K562 (cell line): ENCODE measurements at regions not wholly inside any gene's neighbourhood (a gene's known extent, or its start where the extent isn't known, plus 50 kb on each side); places are given as distances from the start of the nearest gene placed in this dataset.

ENCODE experiments used
- ATAC-seq: fragments of 200-7000 bp; cut with Tn5 transposase; 3 replicates; pipeline ENCODE4 v1.9.1; 2020; ENCODE audit warnings: moderate library complexity
- BruUV-seq: library from RNA; stranded (reverse); fragments of 400-500 nt; replicated peaks from 2 replicates; lab custom pipeline; 2021; lab: Mats Ljungman, UMichigan
- CTCF ChIA-PET: fragments of 300-600 bp; formaldehyde crosslinking; extraction: SDS; loops from one replicate; lab custom pipeline; 2021; ENCODE audit warnings: low intra/inter-chr PET ratio; lab: Yijun Ruan, JAX
- POLR2A ChIA-PET: fragments of 300-600, 350-650 bp; sonication (Branson Sonifier 250); formaldehyde crosslinking; extraction: SDS; loops from one replicate; lab custom pipeline; 2021; ENCODE audit warnings: antibody characterized with exemption, inconsistent platforms; lab: Yijun Ruan, JAX
- DNase-seq, 4 experiments: peaks; one replicate each; pipeline versions ENCODE4 v3.0.0 to v3.0.0-alpha.2; 2011 to 2018; ENCODE audit warnings: low spot score in 3 of 4, mixed read lengths in 3 of 4; ENCODE audit errors: extremely low read depth in 1 of 4
- FAIRE-seq: peaks from 2 replicates; lab custom pipeline; 2011; peaks lifted over from hg19 to GRCh38; lab: Jason Lieb, UNC
- H2AFZ ChIP-seq: 2 replicates; pipeline ENCODE4 v1.6.0; 2011; ENCODE audit warnings: low read depth, low read length, control low read depth, inconsistent platforms
- H3K27ac ChIP-seq: fragments of 200-600 bp; 3 replicates; pipeline ENCODE4 v1.8.0; 2011; ENCODE audit warnings: low read depth, mild to moderate bottlenecking, control low read depth, inconsistent platforms, low read length, moderate library complexity, mixed read lengths; ENCODE audit errors: extremely low read depth
- H3K27me3 ChIP-seq, 2 experiments: fragments of 300-600 bp in 1 of 2; 2 replicates in 1 of 2; 3 replicates in 1 of 2; pipeline versions ENCODE4 v1.6.0 to v1.8.0; 2011; ENCODE audit warnings: inconsistent platforms in 2 of 2, low read length in 2 of 2, mild to moderate bottlenecking in 1 of 2, mixed read lengths in 1 of 2, moderate library complexity in 1 of 2; ENCODE audit not compliant: control insufficient read depth in 2 of 2, insufficient read depth in 2 of 2
- H3K36me3 ChIP-seq: fragments of 300-600 bp; 3 replicates; pipeline ENCODE4 v1.8.0; 2011; ENCODE audit warnings: mild to moderate bottlenecking, low read length, inconsistent platforms; ENCODE audit not compliant: control insufficient read depth, insufficient read depth
- H3K4me1 ChIP-seq, 2 experiments: fragments of 200-600 bp in 1 of 2; replicated peaks in 1 of 2; 2 replicates in 1 of 2; 3 replicates in 1 of 2; pipeline versions ENCODE4 v1.5.1 to v1.8.0; 2011; ENCODE audit warnings: inconsistent platforms in 2 of 2, low read length in 2 of 2, mild to moderate bottlenecking in 1 of 2, mixed read lengths in 1 of 2, moderate library complexity in 1 of 2; ENCODE audit not compliant: control insufficient read depth in 2 of 2, insufficient read depth in 2 of 2
- H3K4me2 ChIP-seq: 2 replicates; pipeline ENCODE4 v1.6.1; 2011; ENCODE audit warnings: low read length, control low read depth, inconsistent platforms, mixed read lengths; ENCODE audit not compliant: insufficient read depth
- H3K4me3 ChIP-seq: fragments of 200-600 bp; sonication (generic), shearing (Covaris generic); 2 replicates; pipeline ENCODE4 v1.5.1; 2016; ENCODE audit warnings: control low read depth, inconsistent platforms
- H3K79me2 ChIP-seq: fragments of 200-600 bp; 3 replicates; pipeline ENCODE4 v1.8.0; 2011; ENCODE audit warnings: low read length, inconsistent platforms; ENCODE audit not compliant: control insufficient read depth, insufficient read depth
- H3K9ac ChIP-seq, 2 experiments: 2 replicates each; pipeline versions ENCODE4 v1.6.0 to v1.6.1; 2011; ENCODE audit warnings: low read depth in 2 of 2, low read length in 2 of 2, control low read depth in 1 of 2, inconsistent platforms in 1 of 2, mild to moderate bottlenecking in 1 of 2, mixed read lengths in 1 of 2; ENCODE audit not compliant: insufficient read depth in 1 of 2
- H3K9me1 ChIP-seq: one replicate; pipeline ENCODE4 v1.6.0; 2011; ENCODE audit warnings: inconsistent platforms, mild to moderate bottlenecking, low read length, moderate library complexity; ENCODE audit not compliant: control insufficient read depth, insufficient read depth
- H3K9me3 ChIP-seq: replicated peaks from 2 replicates; pipeline ENCODE4 v1.5.1; 2011; ENCODE audit warnings: low read depth, low read length, inconsistent platforms; ENCODE audit not compliant: control insufficient read depth, insufficient read depth
- H4K20me1 ChIP-seq: replicated peaks from 2 replicates; pipeline ENCODE4 v1.6.1; 2011; ENCODE audit warnings: low read length, inconsistent platforms, mixed read lengths; ENCODE audit not compliant: control insufficient read depth, insufficient read depth
- CBX8 ChIP-seq: fragments of 200-600 bp; sonication (generic); IDR thresholded peaks from 2 replicates; pipeline ENCODE4 v1.6.1; 2012; ENCODE audit warnings: borderline replicate concordance, mixed run types, low read depth, mild to moderate bottlenecking, moderate library complexity, mixed read lengths, low read length, control low read depth, inconsistent platforms; ENCODE audit not compliant: poor library complexity, severe bottlenecking; ENCODE audit errors: extremely low read depth
- CTBP1 ChIP-seq: fragments of 450-650 bp; IDR thresholded peaks from 2 replicates; pipeline ENCODE4 v1.6.1; 2016; ENCODE audit warnings: borderline replicate concordance
- EP300 ChIP-seq: IDR thresholded peaks from 2 replicates; pipeline ENCODE4 v1.6.1; 2012; ENCODE audit warnings: low read length, improper control_type of control experiment
- EP400 ChIP-seq: fragments of 450-650 bp; IDR thresholded peaks from 2 replicates; pipeline ENCODE4 v1.6.1; 2017; ENCODE audit warnings: antibody characterized with exemption, mild to moderate bottlenecking, moderate library complexity
- GTF2B ChIP-seq: IDR thresholded peaks from 2 replicates; pipeline ENCODE4 v1.6.1; 2011; ENCODE audit not compliant: insufficient read length; ENCODE audit errors: extremely low read depth
- HMGXB4 ChIP-seq: sonication (generic); formaldehyde crosslinking; IDR thresholded peaks from 2 replicates; pipeline ENCODE4 v1.8.1; 2023; ENCODE audit warnings: mild to moderate bottlenecking, missing genetic modification reagents
- HNRNPK ChIP-seq: fragments of 200-400 bp; formaldehyde crosslinking; IDR thresholded peaks from one replicate; pipeline ENCODE4 v1.6.1; 2018; ENCODE audit warnings: mild to moderate bottlenecking, low read depth, low read length; ENCODE audit not compliant: poor library complexity, severe bottlenecking
- HOMEZ ChIP-seq: fragments of 250-450 bp; sonication (Bioruptor Pico); IDR thresholded peaks from 2 replicates; pipeline ENCODE4 v1.4.0; 2020; ENCODE audit warnings: mild to moderate bottlenecking, moderate library complexity
- MED1 ChIP-seq: sonication (generic); formaldehyde crosslinking; IDR thresholded peaks from 2 replicates; pipeline ENCODE4 v1.8.1; 2023; ENCODE audit warnings: missing genetic modification reagents, borderline replicate concordance
- PTTG1 ChIP-seq: fragments of 450-650 bp; IDR thresholded peaks from 2 replicates; pipeline ENCODE4 v1.6.1; 2016; ENCODE audit warnings: low read depth, mild to moderate bottlenecking, missing genetic modification characterization, missing compliant biosample characterization
- RAD21 ChIP-seq, 2 experiments: fragments of 250-450 bp in 1 of 2; fragments of 450-650 bp in 1 of 2; sonication (Bioruptor Pico) in 1 of 2; formaldehyde crosslinking in 1 of 2; IDR thresholded peaks in 1 of 2; conservative IDR thresholded peaks in 1 of 2; 2 replicates each; pipeline versions ENCODE4 v1.4.0 to v1.8.0; 2020 to 2022; ENCODE audit warnings: mild to moderate bottlenecking in 2 of 2, moderate library complexity in 1 of 2
- RFX1 ChIP-seq: fragments of 450-650 bp; IDR thresholded peaks from 2 replicates; pipeline ENCODE4 v1.6.1; 2016; ENCODE audit warnings: mild to moderate bottlenecking, moderate library complexity
- TAF15 ChIP-seq: fragments of 200-400 bp; formaldehyde crosslinking; IDR thresholded peaks from 2 replicates; pipeline ENCODE4 v1.6.1; 2017; ENCODE audit warnings: mild to moderate bottlenecking, low read depth, low read length, moderate library complexity
- TCF7 ChIP-seq: sonication (generic); IDR thresholded peaks from 2 replicates; pipeline ENCODE4 v1.6.1; 2016; ENCODE audit warnings: antibody characterized with exemption, borderline replicate concordance
- ZNF398 ChIP-seq: fragments of 250-450 bp; sonication (Bioruptor Pico); IDR thresholded peaks from 2 replicates; pipeline ENCODE4 v1.8.0; 2021; ENCODE audit warnings: moderate library complexity, mild to moderate bottlenecking, inconsistent platforms
- ZNF436 ChIP-seq: fragments of 250-450, 450-650 bp; sonication (Bioruptor Pico); formaldehyde crosslinking; IDR thresholded peaks from 2 replicates; pipeline ENCODE4 v1.7.0; 2020; ENCODE audit warnings: mild to moderate bottlenecking
- ZNF551 ChIP-seq: fragments of 250-450 bp; sonication (Bioruptor Pico); IDR thresholded peaks from 2 replicates; pipeline ENCODE4 v1.5.0; 2021; ENCODE audit warnings: mild to moderate bottlenecking, moderate library complexity
- ZNF778 ChIP-seq: fragments of 450-650 bp; formaldehyde crosslinking; IDR thresholded peaks from 2 replicates; pipeline ENCODE4 v1.4.0; 2020; ENCODE audit warnings: mild to moderate bottlenecking, moderate library complexity
- WGBS: fragments of 100-300 bp; shearing (Covaris generic); methylation state at CpG from one replicate; pipeline ENCODE4 v1.1.6; 2016; ENCODE audit warnings: low coverage, mixed read lengths; ENCODE audit not compliant: insufficient coverage; ENCODE audit errors: missing lambda C conversion rate; 5-methylcytosine and 5-hydroxymethylcytosine counted together
- in situ Hi-C: fragments of 300-500 bp; cut with MboI; formaldehyde crosslinking; loops from 4 replicates; pipeline ENCODE4 v1.15.0; 2018; ENCODE audit warnings: inconsistent platforms, mixed read lengths
- intact Hi-C: fragments of 100-400 bp; cut with micrococcal nuclease; formaldehyde crosslinking; loops from 2 replicates; pipeline ENCODE4 v1.14.2; 2022

- POLR2A ChIA-PET = no interaction called here
- Histone ChIP-seq H2AFZ (no peak overlapping the region), H3K4me3 (no peak overlapping the region), H3K9me1 (no peaks in the 10 kb centered on the region), H3K9me3 (no peaks in the 10 kb centered on the region), H3K36me3 (no peaks in the 10 kb centered on the region), H3K27me3 (no peaks in the 10 kb centered on the region), H4K20me1 (no peaks in the 10 kb centered on the region), H3K79me2 (no peaks in the 10 kb centered on the region), H3K4me1 (no peaks in the 10 kb centered on the region), H3K27ac (no peak overlapping the region), H3K9ac (no peak overlapping the region), H3K4me2 (no peak overlapping the region)
- CTCF ChIA-PET = no interaction called here
- no TSS peak for BruUV-seq
- in situ Hi-C loops = no loop called here
- TF ChIP-seq CTBP1 (no peak), TCF7 (no peak), ZNF436 (CRISPR knock-in tag) (no peak), TAF15 (no peak), RAD21 (CRISPR knock-in tag; conservative IDR thresholded peaks at IDR 0.05 in 1 of 2, IDR thresholded peaks at IDR 0.05 in 1 of 2) (no peak), EP400 (no peak), RFX1 (no peak), PTTG1 (tag) (no peak), HNRNPK (no peak), EP300 (no peak), HMGXB4 (CRISPR knock-in tag) (no peak), ZNF551 (CRISPR knock-in tag) (no peak), ZNF398 (CRISPR knock-in tag) (no peak), ZNF778 (CRISPR knock-in tag) (no peak), HOMEZ (CRISPR knock-in tag) (no peak), GTF2B (no peak), CBX8 (no peak), MED1 (no peak)
- no peak for DNase-seq
- WGBS = under 1% methylated on average over 7 of the region's 7 CpGs
- intact Hi-C loops = no loop called here
- no peak for ATAC-seq
- FAIRE-seq = no peak
These were observed 90.5 kb upstream of the CDH10 start for GRCh38 chr5:24735284-24735683.
